ENCODE measurements at regions not wholly inside any gene's neighbourhood (a gene's known extent, or its start where the extent isn't known, plus 50 kb on each side); places are given as distances from the start of the nearest gene placed in this dataset.

DNA sequence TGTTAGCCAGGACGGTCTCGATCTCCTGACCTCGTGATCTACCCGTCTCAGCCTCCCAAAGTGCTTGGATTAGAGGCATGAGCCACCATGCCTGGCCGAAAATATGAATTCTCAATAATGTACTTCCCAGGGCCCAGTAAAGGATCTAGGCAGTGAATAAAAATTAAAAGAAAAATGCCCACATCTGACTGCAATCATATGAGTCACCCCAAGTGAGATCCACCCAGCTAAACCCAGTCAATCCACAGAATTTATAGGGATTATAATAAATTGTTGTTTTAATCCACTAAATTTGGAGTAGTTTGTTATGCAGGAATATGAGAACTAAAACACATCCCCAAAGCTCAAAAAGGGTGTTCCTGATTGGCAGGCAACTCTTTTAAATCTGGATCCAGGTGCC is 93.5 kb upstream of the STK39 start:
- TF ChIP-seq, protein P1, sequence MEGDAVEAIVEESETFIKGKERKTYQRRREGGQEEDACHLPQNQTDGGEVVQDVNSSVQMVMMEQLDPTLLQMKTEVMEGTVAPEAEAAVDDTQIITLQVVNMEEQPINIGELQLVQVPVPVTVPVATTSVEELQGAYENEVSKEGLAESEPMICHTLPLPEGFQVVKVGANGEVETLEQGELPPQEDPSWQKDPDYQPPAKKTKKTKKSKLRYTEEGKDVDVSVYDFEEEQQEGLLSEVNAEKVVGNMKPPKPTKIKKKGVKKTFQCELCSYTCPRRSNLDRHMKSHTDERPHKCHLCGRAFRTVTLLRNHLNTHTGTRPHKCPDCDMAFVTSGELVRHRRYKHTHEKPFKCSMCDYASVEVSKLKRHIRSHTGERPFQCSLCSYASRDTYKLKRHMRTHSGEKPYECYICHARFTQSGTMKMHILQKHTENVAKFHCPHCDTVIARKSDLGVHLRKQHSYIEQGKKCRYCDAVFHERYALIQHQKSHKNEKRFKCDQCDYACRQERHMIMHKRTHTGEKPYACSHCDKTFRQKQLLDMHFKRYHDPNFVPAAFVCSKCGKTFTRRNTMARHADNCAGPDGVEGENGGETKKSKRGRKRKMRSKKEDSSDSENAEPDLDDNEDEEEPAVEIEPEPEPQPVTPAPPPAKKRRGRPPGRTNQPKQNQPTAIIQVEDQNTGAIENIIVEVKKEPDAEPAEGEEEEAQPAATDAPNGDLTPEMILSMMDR (IDR thresholded peaks at IDR 0.05; ENCODE audit: low read depth, low read length), result no peak
- TF ChIP-seq POLR2A (IDR thresholded peaks at IDR 0.05; ENCODE audit: extremely low read depth, insufficient read length), result no peak
